ENCODE measurements at regions not wholly inside any gene's neighbourhood (a gene's known extent, or its start where the extent isn't known, plus 50 kb on each side); places are given as distances from the start of the nearest gene placed in this dataset.
"Not testable (repeated sequence)": the region's sequence is repeated elsewhere in the genome, so short reads cannot be mapped to it uniquely, and the experiment has no call there.

DNA sequence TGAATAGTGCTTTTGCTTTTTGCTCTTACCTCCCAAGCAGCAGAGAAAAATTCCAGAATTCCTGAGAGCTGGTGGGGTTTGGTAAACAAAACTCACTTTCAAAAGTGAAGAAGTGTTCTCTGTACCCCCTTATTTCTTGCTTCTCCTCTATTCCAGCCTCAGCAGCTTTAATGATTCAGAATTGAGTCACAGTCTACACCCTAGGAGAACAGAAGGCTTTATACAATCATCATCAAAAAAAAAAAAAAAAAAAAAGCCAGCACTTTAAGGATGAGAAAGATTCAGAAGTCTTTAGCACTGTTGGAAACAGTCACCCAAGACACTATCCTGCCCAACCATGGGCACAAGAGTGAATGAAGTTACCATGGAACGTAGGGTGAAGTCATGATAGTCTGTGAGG lies 1583.1 kb upstream of the PCDH10 start:
- peak; percentile 52 for ATAC-seq

DNA sequence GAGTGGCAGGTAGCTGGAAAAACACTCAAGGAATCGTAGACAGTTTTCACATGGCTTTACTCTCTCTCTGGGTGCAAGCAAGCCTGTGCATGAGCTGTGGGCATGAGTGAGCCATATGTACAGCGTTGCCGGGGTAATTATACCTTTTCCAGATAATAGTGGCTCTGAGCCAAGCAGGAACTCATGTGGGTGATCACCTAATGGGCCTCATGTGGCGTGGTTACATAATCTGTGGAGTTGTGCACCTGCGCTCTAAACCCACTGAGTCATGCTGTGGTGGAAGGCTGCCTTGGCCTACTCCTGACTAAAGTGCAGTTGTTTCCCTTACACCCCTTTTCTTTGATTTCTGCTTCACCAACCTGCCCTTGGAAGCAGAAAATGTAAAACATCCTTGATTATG lies 1564.5 kb upstream of the PCDH10 start:
- peak; percentile 100 for ATAC-seq

DNA sequence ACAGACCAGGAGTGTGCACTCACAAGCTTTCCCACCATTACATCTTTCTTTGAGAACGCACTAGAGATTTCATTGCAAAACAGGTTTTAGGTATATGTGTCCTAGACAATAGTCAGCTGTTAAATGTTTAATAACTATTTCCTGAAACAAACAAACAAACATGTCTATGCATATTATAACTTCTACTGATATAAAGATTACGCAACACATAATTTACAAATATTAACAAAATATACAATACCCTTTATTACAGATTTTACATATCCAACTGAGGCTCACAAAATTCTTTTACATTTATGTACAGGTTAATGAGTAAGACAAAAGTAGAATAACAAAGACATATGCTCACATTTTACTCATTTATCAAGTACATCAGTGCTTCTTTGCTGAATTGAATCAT lies 1554.0 kb upstream of the PCDH10 start:
- no peak for ATAC-seq

DNA sequence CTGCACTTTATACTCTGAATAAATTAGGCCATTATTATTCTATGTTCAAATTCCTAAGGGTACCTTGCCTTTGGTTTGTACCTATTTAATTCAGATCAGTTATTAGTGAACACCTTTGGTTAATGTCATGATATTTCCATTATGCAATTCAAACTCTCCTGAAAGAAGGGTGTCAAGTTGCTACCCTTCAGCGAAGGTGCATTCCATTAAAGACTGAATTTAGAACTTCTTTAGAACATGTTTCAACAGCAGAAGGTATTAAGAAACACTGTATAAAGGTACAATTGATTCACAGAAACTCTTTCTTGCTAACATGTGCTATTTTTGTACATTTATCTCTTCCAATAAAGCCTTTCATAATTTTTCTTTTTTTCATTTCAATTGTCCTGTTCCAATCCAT lies 1545.4 kb upstream of the PCDH10 start:
- no peak for ATAC-seq

DNA sequence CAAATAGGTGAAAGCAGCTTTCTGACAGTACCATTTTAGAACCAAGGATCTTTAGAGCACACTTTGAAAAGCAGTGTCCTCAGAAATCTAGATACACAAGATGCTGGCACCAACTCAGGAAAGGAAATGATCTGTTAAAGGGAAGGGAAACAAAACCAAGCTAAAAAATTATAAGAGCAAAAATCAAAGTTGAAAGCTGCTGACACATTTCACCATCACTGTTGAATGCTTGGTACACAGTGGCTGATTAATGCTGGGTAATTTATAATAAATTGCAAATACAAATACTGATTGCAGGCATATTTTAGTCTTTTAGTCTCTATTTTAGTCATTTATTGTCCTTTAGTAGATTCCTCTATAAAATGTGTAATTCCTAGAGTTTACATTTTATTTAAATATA lies 1540.1 kb upstream of the PCDH10 start:
- no peak for ATAC-seq

DNA sequence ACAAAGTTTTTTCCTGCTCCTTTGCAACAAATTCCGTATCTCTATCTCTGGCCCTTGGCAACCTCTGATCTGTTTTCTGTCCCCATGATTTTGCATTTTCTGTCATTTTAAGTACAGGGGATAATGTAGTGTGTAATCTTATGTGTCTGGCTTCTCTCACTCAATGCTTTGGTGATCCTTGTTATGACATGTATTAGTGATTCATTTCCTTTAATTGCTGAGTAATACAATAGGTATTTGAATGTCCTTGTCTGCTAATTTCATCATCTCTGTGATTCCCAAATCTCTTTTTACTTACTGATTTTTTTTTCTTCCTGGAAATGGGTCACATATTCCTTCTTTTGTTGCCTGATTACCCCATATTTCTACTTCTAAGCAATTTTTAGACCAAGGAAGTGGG lies 1538.6 kb upstream of the PCDH10 start:
- ATAC-seq: peak; percentile 98

DNA sequence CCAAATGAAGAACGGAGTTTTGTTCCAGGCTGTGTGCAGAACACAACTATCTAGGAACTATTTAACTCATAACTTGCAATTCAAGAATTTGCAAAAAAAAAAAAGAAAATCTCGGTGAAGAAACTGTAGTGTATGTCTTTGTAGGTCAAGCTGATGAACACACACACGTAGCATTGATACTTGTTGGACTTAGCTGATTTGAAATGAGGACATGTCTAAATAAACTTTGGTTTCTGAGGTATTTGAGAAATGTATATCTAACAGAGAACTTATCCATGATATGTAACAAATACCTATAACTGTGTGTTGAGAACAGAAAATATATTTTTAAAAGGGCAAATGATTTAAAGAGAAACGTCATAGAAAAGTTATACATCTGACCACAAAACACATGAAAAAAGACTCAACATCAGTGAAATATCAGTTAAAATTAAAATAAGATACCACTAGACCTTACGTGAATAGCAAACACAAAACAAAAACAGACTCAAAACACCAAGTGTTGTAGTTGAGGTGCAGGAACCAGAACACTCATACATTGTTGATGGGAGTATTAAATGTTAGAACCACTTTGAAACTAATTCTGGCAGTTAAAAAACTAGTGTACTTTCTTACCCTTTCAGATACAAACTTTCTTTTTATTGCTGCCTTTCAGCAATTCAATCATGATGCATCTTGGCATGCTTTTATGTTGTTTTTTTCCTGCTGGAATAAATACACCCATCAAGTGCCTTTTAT lies 1535.8 kb upstream of the PCDH10 start:
- no peak for ATAC-seq

DNA sequence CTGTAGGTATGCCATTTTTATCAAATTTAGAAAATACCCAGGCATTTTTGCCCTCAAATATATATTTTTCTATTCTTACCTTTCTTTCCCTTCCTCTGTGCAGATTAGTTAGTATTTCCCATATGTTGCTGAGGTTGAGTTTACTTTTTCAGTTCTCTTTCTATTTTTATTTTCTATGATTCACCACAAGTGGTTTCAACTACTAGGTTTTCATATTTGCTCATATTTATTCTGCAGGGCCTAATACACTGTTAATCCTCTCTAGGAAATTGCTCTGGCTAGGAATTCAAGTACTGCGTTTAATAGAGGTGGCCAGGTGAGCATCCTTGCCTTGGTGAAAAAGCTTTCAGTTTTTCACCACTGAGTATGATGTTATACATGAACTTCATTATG lies 1535.3 kb upstream of the PCDH10 start:
- no peak for ATAC-seq

DNA sequence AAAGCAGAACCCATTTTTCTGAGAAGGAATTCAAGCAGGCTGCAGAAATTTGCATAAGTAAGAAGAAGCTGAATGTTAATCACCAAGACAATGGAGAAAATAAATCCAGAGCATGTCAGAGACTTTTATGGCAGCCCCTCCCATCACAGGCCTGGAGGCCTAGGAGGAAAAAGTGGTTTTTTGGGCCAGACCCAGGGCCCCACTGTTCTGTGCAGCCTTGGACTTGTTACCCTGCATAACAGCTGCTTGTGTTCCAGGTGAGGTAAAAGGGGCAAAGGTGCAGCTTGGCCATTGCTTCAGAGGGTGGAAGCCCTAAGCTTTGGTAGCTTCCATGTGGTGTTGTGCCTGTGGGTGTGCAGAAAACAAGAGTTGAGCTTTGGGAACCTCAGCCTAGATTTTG lies 1516.2 kb upstream of the PCDH10 start:
- ATAC-seq: no peak

DNA sequence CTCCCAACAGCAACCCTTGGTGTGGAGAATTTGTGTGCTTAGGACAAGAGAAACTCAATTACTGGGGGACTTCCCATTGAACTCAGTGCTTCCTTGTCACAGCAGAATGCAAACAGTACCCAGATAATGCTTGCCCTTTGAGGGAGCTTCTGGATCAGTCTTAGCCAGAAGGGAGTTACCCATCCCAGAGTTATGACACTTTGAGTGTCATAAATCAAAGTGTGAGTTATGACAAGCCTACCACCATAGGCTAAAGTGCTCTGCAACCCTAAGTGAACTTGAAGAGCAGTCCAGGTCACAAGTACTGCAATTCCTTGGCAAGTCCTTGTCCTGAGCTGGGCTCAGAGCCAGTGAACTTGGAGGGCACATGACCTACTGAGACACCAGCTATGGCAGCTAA lies 1513.9 kb upstream of the PCDH10 start:
- ATAC-seq: peak; percentile 96

DNA sequence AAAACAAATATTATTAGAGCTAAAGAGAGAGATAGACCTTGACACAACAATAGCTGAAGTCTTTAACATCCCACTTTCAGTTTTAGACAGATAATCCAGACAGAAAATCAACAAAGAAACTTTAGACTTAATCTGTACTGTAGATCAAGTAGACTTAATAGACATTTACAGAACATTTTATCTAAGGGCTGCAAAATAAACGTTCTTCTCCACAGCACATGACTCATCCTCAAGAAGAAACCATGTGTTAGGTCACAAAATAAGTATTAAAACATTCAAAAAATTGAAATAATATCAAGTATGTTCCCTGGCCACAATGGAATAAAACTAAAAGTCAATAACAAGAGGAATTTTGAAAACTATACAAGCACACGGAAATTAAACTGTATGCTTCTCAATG lies 1510.3 kb upstream of the PCDH10 start:
- no peak for ATAC-seq

DNA sequence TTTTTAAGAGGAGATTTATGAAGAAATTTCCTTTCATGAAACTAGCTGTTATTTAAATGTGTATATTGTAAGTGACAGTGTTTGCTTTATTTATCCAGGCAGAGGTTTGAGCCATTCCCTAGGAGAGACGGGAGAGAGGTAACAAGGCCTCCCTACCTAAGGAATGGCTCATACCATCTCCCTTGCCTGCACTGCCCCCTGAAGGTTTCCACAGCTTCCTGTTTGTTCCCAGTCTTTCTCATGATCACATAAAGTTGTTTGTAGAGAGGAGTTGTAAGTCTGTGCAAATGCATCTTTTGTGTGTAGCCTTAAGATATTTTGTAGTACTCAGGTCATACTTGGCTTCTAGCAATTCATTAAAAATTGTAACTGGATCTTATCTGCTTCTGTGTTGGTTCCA lies 1504.5 kb upstream of the PCDH10 start:
- peak; percentile 44 for ATAC-seq

DNA sequence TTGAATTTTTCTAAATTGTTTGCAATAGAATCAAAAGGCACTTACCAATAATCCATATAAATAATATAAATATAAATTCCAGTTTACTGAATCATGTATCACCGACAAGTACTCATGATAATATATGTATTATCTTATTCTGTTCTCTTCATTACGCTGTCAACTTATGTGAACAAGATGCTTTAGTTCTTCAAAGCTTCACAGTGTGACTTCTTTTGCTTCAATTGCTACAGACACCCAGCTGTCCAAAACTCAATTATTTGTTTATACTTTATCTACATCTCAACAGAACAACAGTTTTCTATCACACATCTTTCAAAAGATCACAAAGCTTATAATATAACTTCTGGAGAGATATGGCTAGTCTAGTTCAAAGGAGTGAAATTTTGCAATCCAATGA lies 1499.9 kb upstream of the PCDH10 start:
- no peak for ATAC-seq

DNA sequence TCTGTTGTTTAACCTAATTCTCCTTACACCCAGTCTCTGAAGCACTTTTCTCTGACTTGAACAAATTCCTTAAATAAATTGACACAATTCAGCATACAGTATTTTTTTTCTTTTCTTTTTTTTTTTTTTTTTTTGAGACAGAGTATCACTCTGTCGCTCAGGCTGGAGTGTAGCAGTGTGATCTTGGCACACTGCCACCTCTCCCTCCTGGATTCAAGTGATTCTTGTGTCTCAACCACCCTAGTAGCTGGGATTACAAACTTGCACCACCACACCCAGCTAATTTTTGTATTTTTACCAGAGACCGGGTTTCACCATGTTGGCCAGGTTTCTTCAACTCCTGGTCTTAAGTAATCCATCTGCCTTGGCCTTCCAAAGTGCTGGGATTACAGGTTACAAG lies 1498.1 kb upstream of the PCDH10 start:
- no peak for ATAC-seq

DNA sequence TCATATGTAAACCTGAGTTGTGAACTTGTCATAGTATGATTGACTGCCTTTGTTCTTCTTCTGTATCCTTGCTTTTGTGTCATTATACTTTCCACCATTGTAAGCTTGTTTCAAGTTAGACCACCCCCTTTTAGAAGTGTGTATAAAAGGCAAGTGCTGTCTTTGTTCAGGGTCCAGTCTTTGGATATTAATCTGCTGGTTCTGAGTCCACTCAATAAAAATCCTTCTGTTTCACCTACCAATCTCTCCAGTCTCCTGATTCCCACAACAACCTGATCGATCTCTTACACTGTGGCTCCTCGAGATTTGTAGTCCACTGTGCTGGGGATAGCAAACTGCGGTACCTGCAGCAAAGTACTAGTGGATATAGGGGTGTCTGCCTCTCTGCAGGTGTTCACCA lies 1465.8 kb upstream of the PCDH10 start:
- ATAC-seq: not testable (repeated sequence)

DNA sequence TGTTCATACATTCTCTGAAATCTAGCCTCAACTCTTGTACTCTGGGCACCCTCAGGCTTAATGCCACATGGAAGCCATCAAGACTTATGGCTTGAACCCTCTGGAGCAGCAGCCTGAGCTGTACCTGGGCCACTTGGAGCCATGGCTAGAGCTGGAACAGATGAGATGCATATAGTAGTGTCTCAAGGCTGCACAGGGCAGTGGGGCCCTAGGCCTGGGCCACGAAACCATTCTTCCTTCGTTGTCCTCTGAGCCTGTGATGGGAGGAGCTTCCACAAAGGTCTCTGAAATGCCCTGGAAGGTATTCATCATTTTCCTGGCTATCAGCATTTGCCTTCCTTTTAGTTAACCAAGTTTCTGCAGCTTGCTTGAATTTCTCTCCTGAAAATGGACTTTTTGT lies 1427.2 kb upstream of the PCDH10 start:
- no peak for ATAC-seq

DNA sequence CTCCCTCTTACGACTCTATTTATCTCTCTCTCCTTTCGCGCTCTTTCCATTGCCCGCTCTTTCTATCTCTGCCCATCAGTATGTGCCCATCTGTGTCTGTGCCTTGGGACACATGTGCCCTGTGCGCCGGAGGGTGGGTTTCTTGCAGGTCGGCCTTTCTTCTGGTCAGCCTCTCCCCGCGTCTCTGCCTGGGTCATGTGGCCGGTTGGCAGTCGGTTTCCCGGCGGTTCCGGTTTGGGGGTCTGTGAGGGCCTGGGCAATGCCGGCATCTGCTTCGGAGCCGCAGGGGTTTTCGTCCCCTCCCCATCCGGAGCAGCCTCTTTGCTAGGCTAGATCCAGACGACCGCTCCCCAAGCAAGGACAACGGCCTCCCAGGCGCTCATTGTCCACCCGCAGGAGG lies 1426.0 kb upstream of the PCDH10 start:
- ATAC-seq: not testable (repeated sequence)

DNA sequence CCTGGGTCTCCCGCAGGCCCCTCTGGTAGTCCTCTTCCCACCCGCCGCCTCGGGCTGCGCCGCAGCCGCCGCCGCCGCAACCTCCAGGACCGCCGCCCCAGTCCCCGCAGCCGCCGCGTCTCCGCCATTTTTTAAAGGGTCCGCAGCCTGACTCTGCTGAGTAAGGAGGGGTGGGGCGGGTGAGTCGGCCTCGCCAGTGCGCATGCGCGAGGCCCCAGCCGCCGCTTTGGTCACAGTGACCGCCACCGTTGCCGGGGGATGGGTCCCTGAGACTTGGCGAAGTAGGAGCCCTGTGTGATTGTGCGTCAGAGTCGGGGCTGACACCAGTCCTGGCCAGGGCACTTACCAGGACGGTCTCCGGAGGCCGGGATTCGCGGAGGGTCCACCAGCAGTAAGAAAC lies 1424.2 kb upstream of the PCDH10 start:
- ATAC-seq: not testable (repeated sequence)

DNA sequence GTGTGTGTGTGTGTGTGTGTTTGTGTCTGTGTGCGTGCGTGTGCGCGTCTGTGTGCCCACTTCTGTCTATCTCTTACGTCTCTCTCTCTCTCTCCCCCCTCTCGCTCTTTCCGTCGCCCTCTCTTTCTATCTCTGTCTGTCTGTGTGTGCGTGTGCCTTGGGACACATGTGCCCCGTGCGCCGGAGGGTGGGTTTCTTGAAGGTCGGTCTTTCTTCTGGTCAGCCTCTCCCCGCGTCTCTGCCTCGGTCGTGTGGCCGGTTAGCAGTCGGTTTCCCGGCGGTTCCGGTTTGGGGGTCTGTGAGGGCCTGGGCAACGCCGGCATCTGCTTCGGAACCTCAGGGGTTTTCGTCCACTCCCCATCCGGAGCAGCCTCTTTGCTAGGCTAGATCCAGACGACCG lies 1423.6 kb upstream of the PCDH10 start:
- ATAC-seq: not testable (repeated sequence)

DNA sequence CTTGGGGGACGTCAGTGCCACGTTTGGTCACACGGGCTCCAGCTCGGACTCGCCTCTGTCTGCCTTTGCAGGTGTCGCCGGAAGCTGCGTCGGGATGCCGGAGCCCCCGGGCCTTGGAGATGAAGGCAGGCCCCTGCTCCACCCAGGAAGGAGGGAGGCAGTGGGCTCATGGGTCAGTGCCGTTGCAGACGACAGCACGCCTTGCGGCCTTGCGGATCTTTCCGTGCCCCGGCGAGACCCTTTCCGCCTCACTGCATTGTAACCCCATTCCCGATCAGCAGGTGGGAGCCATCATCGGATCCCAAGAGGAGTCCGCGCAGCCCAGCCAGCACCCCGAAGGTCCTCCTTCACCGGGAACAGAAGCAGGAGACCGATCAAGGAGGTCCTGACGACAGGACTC lies 1422.2 kb upstream of the PCDH10 start:
- ATAC-seq: not testable (repeated sequence)

DNA sequence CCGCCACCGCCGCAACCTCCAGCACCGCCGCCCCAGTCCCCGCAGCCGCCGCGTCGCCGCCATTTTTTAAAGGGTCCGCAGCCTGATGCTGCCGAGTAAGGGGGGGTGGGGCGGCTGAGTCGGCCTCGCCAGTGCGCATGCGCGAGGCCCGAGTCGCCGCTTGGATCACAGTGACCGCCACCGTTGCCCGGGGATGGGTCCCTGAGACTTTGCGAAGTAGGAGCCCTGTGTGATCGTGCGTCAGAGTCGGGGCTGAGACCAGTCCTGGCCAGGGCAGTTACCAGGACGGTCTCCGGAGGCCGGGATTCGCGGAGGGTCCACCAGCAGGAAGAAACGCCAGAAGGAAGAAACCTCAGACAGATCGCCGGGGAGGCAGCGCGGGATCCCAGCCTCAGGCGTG lies 1421.7 kb upstream of the PCDH10 start:
- not testable (repeated sequence) for ATAC-seq

DNA sequence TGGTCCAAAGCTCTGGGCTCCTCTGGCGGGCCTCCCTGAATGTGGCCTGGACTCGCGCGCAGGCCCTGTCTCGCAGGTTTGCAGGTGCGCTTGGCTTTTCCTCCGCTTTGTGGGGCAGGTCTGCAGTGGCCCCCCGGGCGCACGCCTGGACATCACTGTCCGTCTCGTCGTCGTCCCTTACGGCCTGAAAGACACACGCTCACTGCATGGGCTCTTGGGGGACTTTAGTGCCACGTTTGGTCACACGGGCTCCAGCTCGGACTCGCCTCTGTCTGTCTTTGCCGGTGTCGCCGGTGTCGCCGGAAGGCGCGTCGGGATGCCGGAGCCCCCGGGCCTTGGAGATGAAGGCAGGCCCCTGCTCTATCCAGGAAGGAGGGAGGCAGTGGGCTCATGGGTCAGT lies 1419.9 kb upstream of the PCDH10 start:
- not testable (repeated sequence) for ATAC-seq

DNA sequence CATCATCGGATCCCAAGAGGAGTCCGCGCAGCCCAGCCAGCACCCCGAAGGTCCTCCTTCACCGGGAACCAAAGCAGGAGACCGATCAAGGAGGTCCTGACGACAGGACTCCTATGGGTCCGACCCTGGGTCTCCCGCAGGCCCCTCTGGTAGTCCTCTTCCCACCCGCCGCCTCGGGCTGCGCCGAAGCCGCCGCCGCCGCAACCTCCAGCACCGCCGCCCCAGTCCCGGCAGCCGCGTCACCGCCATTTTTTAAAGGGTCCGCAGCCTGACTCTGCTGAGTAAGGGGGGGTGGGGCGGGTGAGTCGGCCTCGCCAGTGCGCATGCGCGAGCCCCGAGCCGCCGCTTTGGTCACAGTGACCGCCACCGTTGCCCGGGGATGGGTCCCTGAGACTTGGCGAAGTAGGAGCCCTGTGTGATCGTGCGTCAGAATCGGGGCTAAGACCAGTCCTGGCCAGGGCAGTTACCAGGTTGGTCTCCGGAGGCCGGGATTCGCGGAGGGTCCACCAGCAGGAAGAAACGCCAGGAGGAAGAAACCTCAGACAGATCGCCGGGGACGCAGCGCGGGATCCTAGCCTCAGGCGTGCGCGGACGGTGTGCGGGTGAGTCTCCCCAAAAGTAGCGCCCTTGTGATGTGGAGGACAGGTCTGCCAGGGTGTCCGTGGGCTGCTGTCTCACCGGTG lies 1419.2 kb upstream of the PCDH10 start:
- ATAC-seq: not testable (repeated sequence)

DNA sequence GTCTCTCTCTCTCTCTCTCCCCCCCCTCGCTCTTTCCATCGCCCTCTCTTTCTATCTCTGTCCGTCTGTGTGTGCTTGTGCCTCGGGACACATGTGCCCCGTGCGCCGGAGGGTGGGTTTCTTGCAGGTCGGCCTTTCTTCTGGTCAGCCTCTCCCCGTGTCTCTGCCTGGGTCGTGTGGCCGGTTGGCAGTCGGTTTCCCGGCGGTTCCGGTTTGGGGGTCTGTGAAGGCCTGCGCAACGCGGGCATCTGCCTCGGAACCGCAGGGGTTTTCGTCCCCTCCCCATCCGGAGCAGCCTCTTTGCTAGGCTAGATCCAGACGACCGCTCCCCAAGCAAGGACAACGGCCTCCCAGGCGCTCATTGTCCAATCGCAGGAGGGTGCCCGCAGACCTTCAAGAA lies 1418.5 kb upstream of the PCDH10 start:
- not testable (repeated sequence) for ATAC-seq

All from esophagus mucosa (tissue), 1 donor.